ENCODE measurements at regions not wholly inside any gene's neighbourhood (a gene's known extent, or its start where the extent isn't known, plus 50 kb on each side); places are given as distances from the start of the nearest gene placed in this dataset.

DNA sequence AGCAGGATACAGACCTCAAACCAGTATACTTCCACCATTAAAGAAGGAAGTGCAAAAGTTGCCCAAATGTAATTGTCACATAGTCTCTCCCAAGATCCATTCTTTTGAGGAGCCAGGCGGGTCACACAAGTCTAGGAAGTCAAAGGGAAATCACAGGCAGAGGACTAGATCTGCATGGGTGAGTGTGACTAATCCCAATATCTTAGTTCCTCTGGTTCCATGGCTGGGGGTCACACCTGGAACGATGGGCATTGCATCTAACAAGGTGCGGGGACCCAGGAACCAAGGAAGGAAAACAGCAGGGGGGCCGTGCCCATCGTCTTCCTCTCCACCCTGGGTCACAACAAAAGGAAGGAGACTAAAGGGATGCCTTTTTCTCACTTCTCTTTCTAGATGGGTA is 1138.8 kb downstream of the XPNPEP1 start:
- no peak for TF ChIP-seq ZNF391 (tag by site-specific recombination; IDR thresholded peaks at IDR 0.05; ENCODE audit: borderline replicate concordance, low read depth)
- no peak for TF ChIP-seq ZNF544 (tag by site-specific recombination; IDR thresholded peaks at IDR 0.05)
- no peak for TF ChIP-seq ZNF174 (tag by site-specific recombination; IDR thresholded peaks at IDR 0.05)
- TF ChIP-seq, protein P1, sequence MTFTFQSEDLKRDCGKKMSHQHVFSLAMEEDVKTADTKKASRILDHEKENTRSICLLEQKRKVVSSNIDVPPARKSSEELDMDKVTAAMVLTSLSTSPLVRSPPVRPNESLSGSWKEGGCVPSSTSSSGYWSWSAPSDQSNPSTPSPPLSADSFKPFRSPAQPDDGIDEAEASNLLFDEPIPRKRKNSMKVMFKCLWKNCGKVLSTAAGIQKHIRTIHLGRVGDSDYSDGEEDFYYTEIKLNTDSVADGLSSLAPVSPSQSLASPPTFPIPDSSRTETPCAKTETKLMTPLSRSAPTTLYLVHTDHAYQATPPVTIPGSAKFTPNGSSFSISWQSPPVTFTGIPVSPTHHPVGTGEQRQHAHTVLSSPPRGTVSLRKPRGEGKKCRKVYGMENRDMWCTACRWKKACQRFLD (tag by site-specific recombination; IDR thresholded peaks at IDR 0.05) = no peak
- TF ChIP-seq, protein P2, sequence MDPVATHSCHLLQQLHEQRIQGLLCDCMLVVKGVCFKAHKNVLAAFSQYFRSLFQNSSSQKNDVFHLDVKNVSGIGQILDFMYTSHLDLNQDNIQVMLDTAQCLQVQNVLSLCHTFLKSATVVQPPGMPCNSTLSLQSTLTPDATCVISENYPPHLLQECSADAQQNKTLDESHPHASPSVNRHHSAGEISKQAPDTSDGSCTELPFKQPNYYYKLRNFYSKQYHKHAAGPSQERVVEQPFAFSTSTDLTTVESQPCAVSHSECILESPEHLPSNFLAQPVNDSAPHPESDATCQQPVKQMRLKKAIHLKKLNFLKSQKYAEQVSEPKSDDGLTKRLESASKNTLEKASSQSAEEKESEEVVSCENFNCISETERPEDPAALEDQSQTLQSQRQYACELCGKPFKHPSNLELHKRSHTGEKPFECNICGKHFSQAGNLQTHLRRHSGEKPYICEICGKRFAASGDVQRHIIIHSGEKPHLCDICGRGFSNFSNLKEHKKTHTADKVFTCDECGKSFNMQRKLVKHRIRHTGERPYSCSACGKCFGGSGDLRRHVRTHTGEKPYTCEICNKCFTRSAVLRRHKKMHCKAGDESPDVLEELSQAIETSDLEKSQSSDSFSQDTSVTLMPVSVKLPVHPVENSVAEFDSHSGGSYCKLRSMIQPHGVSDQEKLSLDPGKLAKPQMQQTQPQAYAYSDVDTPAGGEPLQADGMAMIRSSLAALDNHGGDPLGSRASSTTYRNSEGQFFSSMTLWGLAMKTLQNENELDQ (tag by site-specific recombination; IDR thresholded peaks at IDR 0.05; ENCODE audit: low read depth) = no peak
- TF ChIP-seq ZNF747 (tag by site-specific recombination; IDR thresholded peaks at IDR 0.05) = no peak
- TF ChIP-seq ZBTB7A (tag by site-specific recombination; IDR thresholded peaks at IDR 0.05; ENCODE audit: low read depth) = no peak
- no peak for TF ChIP-seq MEIS1 (CRISPR knock-in tag; IDR thresholded peaks at IDR 0.05; ENCODE audit: borderline replicate concordance)
- TF ChIP-seq, protein P3, sequence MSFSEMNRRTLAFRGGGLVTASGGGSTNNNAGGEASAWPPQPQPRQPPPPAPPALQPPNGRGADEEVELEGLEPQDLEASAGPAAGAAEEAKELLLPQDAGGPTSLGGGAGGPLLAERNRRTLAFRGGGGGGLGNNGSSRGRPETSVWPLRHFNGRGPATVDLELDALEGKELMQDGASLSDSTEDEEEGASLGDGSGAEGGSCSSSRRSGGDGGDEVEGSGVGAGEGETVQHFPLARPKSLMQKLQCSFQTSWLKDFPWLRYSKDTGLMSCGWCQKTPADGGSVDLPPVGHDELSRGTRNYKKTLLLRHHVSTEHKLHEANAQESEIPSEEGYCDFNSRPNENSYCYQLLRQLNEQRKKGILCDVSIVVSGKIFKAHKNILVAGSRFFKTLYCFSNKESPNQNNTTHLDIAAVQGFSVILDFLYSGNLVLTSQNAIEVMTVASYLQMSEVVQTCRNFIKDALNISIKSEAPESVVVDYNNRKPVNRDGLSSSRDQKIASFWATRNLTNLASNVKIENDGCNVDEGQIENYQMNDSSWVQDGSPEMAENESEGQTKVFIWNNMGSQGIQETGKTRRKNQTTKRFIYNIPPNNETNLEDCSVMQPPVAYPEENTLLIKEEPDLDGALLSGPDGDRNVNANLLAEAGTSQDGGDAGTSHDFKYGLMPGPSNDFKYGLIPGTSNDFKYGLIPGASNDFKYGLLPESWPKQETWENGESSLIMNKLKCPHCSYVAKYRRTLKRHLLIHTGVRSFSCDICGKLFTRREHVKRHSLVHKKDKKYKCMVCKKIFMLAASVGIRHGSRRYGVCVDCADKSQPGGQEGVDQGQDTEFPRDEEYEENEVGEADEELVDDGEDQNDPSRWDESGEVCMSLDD (tag by site-specific recombination; IDR thresholded peaks at IDR 0.05) = no peak
- TF ChIP-seq, protein P4, sequence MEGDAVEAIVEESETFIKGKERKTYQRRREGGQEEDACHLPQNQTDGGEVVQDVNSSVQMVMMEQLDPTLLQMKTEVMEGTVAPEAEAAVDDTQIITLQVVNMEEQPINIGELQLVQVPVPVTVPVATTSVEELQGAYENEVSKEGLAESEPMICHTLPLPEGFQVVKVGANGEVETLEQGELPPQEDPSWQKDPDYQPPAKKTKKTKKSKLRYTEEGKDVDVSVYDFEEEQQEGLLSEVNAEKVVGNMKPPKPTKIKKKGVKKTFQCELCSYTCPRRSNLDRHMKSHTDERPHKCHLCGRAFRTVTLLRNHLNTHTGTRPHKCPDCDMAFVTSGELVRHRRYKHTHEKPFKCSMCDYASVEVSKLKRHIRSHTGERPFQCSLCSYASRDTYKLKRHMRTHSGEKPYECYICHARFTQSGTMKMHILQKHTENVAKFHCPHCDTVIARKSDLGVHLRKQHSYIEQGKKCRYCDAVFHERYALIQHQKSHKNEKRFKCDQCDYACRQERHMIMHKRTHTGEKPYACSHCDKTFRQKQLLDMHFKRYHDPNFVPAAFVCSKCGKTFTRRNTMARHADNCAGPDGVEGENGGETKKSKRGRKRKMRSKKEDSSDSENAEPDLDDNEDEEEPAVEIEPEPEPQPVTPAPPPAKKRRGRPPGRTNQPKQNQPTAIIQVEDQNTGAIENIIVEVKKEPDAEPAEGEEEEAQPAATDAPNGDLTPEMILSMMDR (tag by site-specific recombination; IDR thresholded peaks at IDR 0.05) = no peak
- TF ChIP-seq BCL11A (tag by site-specific recombination; IDR thresholded peaks at IDR 0.05; ENCODE audit: low read depth) = no peak
